IMR-90 (cell line): ENCODE measurements at regions not wholly inside any gene's neighbourhood (a gene's known extent, or its start where the extent isn't known, plus 50 kb on each side); places are given as distances from the start of the nearest gene placed in this dataset.

Experiments
- ATAC-seq: fragments of 200-7000 bp; cut with Tn5 transposase; 2 replicates; pipeline ENCODE4 v1.9.1; 2020; ENCODE audit warnings: low read depth, mild to moderate bottlenecking, moderate library complexity
- BruUV-seq: library from RNA; stranded (reverse); fragments of 400-500 nt; replicated peaks from 2 replicates; lab custom pipeline; 2021; lab: Mats Ljungman, UMichigan
- CTCF ChIA-PET: fragments of 300-600 bp; formaldehyde crosslinking; extraction: SDS; loops from one replicate; lab custom pipeline; 2021; ENCODE audit warnings: antibody characterized with exemption; lab: Yijun Ruan, JAX
- POLR2A ChIA-PET: fragments of 300-600 bp; sonication (Branson Sonifier 250); formaldehyde crosslinking; loops from one replicate; lab custom pipeline; 2022; ENCODE audit warnings: antibody characterized with exemption; ENCODE audit not compliant: unreplicated experiment; lab: Charles Lee
- DNase-seq: peaks from one replicate; pipeline ENCODE4 v3.0.0; 2013
- H2AFZ ChIP-seq: replicated peaks from 2 replicates; pipeline ENCODE3; 2013; ENCODE audit warnings: low read length, mild to moderate bottlenecking; ENCODE audit not compliant: poor library complexity
- H2AK5ac ChIP-seq: 2 replicates; pipeline ENCODE4 v1.6.1; 2013; ENCODE audit warnings: low read depth, low read length, inconsistent platforms
- H2AK9ac ChIP-seq: replicated peaks from 2 replicates; pipeline ENCODE3; 2013; ENCODE audit warnings: mild to moderate bottlenecking, low read depth, low read length, moderate library complexity; ENCODE audit not compliant: poor library complexity
- H2BK120ac ChIP-seq: 2 replicates; pipeline ENCODE4 v1.6.1; 2013; ENCODE audit warnings: low read depth, low read length, inconsistent platforms
- H2BK15ac ChIP-seq: 3 replicates; pipeline ENCODE4 v1.6.1; 2013; ENCODE audit warnings: low read depth, low read length, inconsistent platforms
- H2BK20ac ChIP-seq: 2 replicates; pipeline ENCODE4 v1.6.1; 2013; ENCODE audit warnings: low read depth, mild to moderate bottlenecking, inconsistent platforms, low read length, moderate library complexity
- H2BK5ac ChIP-seq: 2 replicates; pipeline ENCODE4 v1.6.1; 2013; ENCODE audit warnings: mild to moderate bottlenecking, low read depth, low read length, inconsistent platforms; ENCODE audit not compliant: poor library complexity, severe bottlenecking
- H3K14ac ChIP-seq: replicated peaks from 2 replicates; pipeline ENCODE4 v1.6.1; 2013; ENCODE audit warnings: low read depth, low read length, inconsistent platforms
- H3K18ac ChIP-seq: 2 replicates; pipeline ENCODE4 v1.6.1; 2013; ENCODE audit warnings: low read depth, low read length, control low read depth
- H3K23ac ChIP-seq: 2 replicates; pipeline ENCODE4 v1.6.1; 2013; ENCODE audit warnings: low read depth, low read length, inconsistent platforms
- H3K27ac ChIP-seq: 2 replicates; pipeline ENCODE4 v1.5.1; 2013; ENCODE audit warnings: mild to moderate bottlenecking, control low read depth, low read length; ENCODE audit not compliant: insufficient read depth
- H3K27me3 ChIP-seq: 2 replicates; pipeline ENCODE4 v1.6.1; 2013; ENCODE audit warnings: low read length; ENCODE audit not compliant: control insufficient read depth, insufficient read depth
- H3K36me3 ChIP-seq: 2 replicates; pipeline ENCODE4 v1.6.1; 2013; ENCODE audit warnings: low read length, mixed read lengths; ENCODE audit not compliant: control insufficient read depth, insufficient read depth
- H3K4ac ChIP-seq: 2 replicates; pipeline ENCODE4 v1.6.1; 2013; ENCODE audit warnings: low read depth, low read length, inconsistent platforms
- H3K4me1 ChIP-seq: 2 replicates; pipeline ENCODE4 v1.6.1; 2013; ENCODE audit warnings: low read length, mixed read lengths; ENCODE audit not compliant: control insufficient read depth, insufficient read depth
- H3K4me2 ChIP-seq: 2 replicates; pipeline ENCODE4 v1.6.1; 2013; ENCODE audit warnings: low read depth, mild to moderate bottlenecking, control low read depth, low read length, moderate library complexity
- H3K4me3 ChIP-seq: 2 replicates; pipeline ENCODE4 v1.5.1; 2013; ENCODE audit warnings: low read depth, mild to moderate bottlenecking, control low read depth, low read length, moderate library complexity; ENCODE audit not compliant: insufficient read depth
- H3K56ac ChIP-seq: 2 replicates; pipeline ENCODE4 v1.6.1; 2013; ENCODE audit warnings: low read length, inconsistent platforms; ENCODE audit not compliant: insufficient read depth; ENCODE audit errors: extremely low read depth
- H3K79me1 ChIP-seq, 2 experiments: 2 replicates each; pipeline ENCODE4 v1.6.1; 2013; ENCODE audit warnings: low read length in 2 of 2, inconsistent platforms in 1 of 2, low read depth in 1 of 2
- H3K9ac ChIP-seq: 2 replicates; pipeline ENCODE4 v1.6.1; 2013; ENCODE audit warnings: low read depth, low read length, control low read depth
- H3K9me1 ChIP-seq: 2 replicates; pipeline ENCODE4 v1.6.1; 2013; ENCODE audit warnings: low read length, inconsistent platforms; ENCODE audit not compliant: insufficient read depth
- H3K9me3 ChIP-seq: 2 replicates; pipeline ENCODE4 v1.6.1; 2013; ENCODE audit warnings: low read length; ENCODE audit not compliant: control insufficient read depth, insufficient read depth
- H4K20me1 ChIP-seq: 2 replicates; pipeline ENCODE4 v1.6.1; 2013; ENCODE audit warnings: low read length, inconsistent platforms; ENCODE audit not compliant: insufficient read depth
- H4K5ac ChIP-seq: 2 replicates; pipeline ENCODE4 v1.6.1; 2013; ENCODE audit warnings: mild to moderate bottlenecking, low read depth, low read length, control low read depth
- H4K8ac ChIP-seq, 2 experiments: 2 replicates each; pipeline ENCODE4 v1.6.1; 2013; ENCODE audit warnings: low read depth in 2 of 2, low read length in 2 of 2, control low read depth in 1 of 2, inconsistent platforms in 1 of 2
- H4K91ac ChIP-seq: 2 replicates; pipeline ENCODE4 v1.6.1; 2013; ENCODE audit warnings: low read depth, low read length, inconsistent platforms; ENCODE audit not compliant: insufficient read depth
- BHLHE40 ChIP-seq: fragments of 150-350 bp; IDR thresholded peaks from 2 replicates; pipeline ENCODE4 v1.6.1; 2016; ENCODE audit warnings: mild to moderate bottlenecking, low read depth, low read length
- CEBPB ChIP-seq: IDR thresholded peaks from 2 replicates; pipeline ENCODE4 v1.6.1; 2012; ENCODE audit warnings: low read depth, low read length, improper control_type of control experiment
- CHD1 ChIP-seq: IDR thresholded peaks from 2 replicates; pipeline ENCODE4 v1.6.1; 2012; ENCODE audit warnings: low read depth, low read length, improper control_type of control experiment
- ELK1 ChIP-seq: fragments of 150-350 bp; IDR thresholded peaks from 2 replicates; pipeline ENCODE4 v1.6.1; 2016; ENCODE audit warnings: low read depth, mild to moderate bottlenecking, low read length, moderate library complexity, borderline replicate concordance
- FOS ChIP-seq: fragments of 150-350 bp; IDR thresholded peaks from 2 replicates; pipeline ENCODE4 v1.6.1; 2016; ENCODE audit warnings: low read depth, low read length
- MAFK ChIP-seq: IDR thresholded peaks from 2 replicates; pipeline ENCODE4 v1.6.1; 2012; ENCODE audit warnings: low read depth, low read length, improper control_type of control experiment
- MAZ ChIP-seq: IDR thresholded peaks from 2 replicates; pipeline ENCODE4 v1.6.1; 2012; ENCODE audit warnings: low read depth, mild to moderate bottlenecking, low read length, improper control_type of control experiment, moderate library complexity, borderline replicate concordance
- MXI1 ChIP-seq: IDR thresholded peaks from 2 replicates; pipeline ENCODE4 v1.6.1; 2012; ENCODE audit warnings: low read depth, mild to moderate bottlenecking, low read length, moderate library complexity, borderline replicate concordance
- NFE2L2 ChIP-seq: fragments of 150-350 bp; IDR thresholded peaks from 2 replicates; pipeline ENCODE4 v1.6.1; 2016; ENCODE audit warnings: low read depth, mild to moderate bottlenecking, low read length
- POLR2A ChIP-seq: IDR thresholded peaks from 2 replicates; pipeline ENCODE4 v1.6.1; 2012; ENCODE audit warnings: mild to moderate bottlenecking, low read depth, low read length
- RAD21 ChIP-seq: IDR thresholded peaks from 2 replicates; pipeline ENCODE4 v1.6.1; 2012; ENCODE audit warnings: low read length, improper control_type of control experiment
- RCOR1 ChIP-seq: IDR thresholded peaks from 2 replicates; pipeline ENCODE4 v1.6.1; 2012; ENCODE audit warnings: mild to moderate bottlenecking, low read length, improper control_type of control experiment; ENCODE audit not compliant: insufficient replicate concordance
- RFX5 ChIP-seq: IDR thresholded peaks from 2 replicates; pipeline ENCODE4 v1.8.0; 2012; ENCODE audit warnings: low read depth, mild to moderate bottlenecking, low read length, moderate library complexity
- SMC3 ChIP-seq: fragments of 150-350 bp; IDR thresholded peaks from 2 replicates; pipeline ENCODE4 v1.6.1; 2016; ENCODE audit warnings: low read depth, mild to moderate bottlenecking, antibody characterized with exemption, low read length, moderate library complexity
- USF2 ChIP-seq: fragments of 150-350 bp; IDR thresholded peaks from 2 replicates; pipeline ENCODE4 v1.6.1; 2017; ENCODE audit warnings: mild to moderate bottlenecking, antibody characterized with exemption, low read length, low read depth
- WGBS, 2 experiments: methylation state at CpG; one replicate each; pipeline versions ENCODE4 v1.1.5 to v1.1.7; 2013; ENCODE audit warnings: missing lambda C conversion rate in 2 of 2; ENCODE audit not compliant: insufficient read length in 1 of 2; ENCODE audit errors: extremely low coverage in 2 of 2; 5-methylcytosine and 5-hydroxymethylcytosine counted together
- dilution Hi-C: fragments of 300-500 bp; cut with HindIII; formaldehyde crosslinking; loops from one replicate; pipeline ENCODE4 v1.14.3; 2018; ENCODE audit warnings: low sequenced_read_pairs; ENCODE audit not compliant: unreplicated experiment
- in situ Hi-C: fragments of 300-500 bp; cut with MboI; formaldehyde crosslinking; loops from 3 replicates; pipeline ENCODE4 v1.14.3; 2019; ENCODE audit warnings: low sequenced_read_pairs, inconsistent platforms, mixed read lengths
- intact Hi-C: fragments of 100-400 bp; cut with micrococcal nuclease; formaldehyde crosslinking; loops from 2 replicates; pipeline ENCODE4 v1.10.0; 2022
- TF ChIP-seq, protein P1 (sequence below): conservative IDR thresholded peaks from 2 replicates; pipeline ENCODE4 v1.5.1; 2012; ENCODE audit warnings: mild to moderate bottlenecking, low read depth, low read length, improper control_type of control experiment

GRCh38 chr18:40577239-40577980 lies 1377.6 kb upstream of the PIK3C3 start:
- POLR2A ChIA-PET, result no interaction called here
- Histone ChIP-seq H3K79me1 (no peaks in the 10 kb centered on the region), H3K27me3 (no peaks in the 10 kb centered on the region), H3K23ac (no peak overlapping the region), H2AFZ (no peak overlapping the region), H2BK20ac (no peak overlapping the region), H3K14ac (0 out of 2 replicates have a peak overlapping the region, but pooled peaks have one; percentile 68), H3K4me3 (no peak overlapping the region), H3K18ac (no peak overlapping the region), H3K9ac (no peak overlapping the region), H2BK120ac (no peak overlapping the region), H3K9me3 (no peaks in the 10 kb centered on the region), H4K91ac (no peak overlapping the region), H4K8ac (0 out of 4 replicates have a peak overlapping the region, but pooled peaks of 1 of the 2 experiments have one; percentile 29), H2AK9ac (no peak overlapping the region), H3K56ac (no peak overlapping the region), H3K27ac (no peak overlapping the region), H2BK15ac (no peak overlapping the region), H3K36me3 (no peaks in the 10 kb centered on the region), H3K4me1 (peaks cover 3% of the 10 kb centered on the region), H3K9me1 (no peaks in the 10 kb centered on the region; the same call in 1 of the 2 replicates), H4K5ac (no peak overlapping the region), H2AK5ac (no peak overlapping the region), H3K4ac (no peak overlapping the region), H3K4me2 (no peak overlapping the region), H2BK5ac (no peak overlapping the region), H4K20me1 (no peaks in the 10 kb centered on the region)
- ATAC-seq, result peak; percentile 70
- CTCF ChIA-PET, result no interaction called here
- intact Hi-C loops, result no loop called here
- peak; percentile 19 for DNase-seq
- no CpG with 5 or more reads among the region's 5 CpGs for WGBS, 2 experiments
- dilution Hi-C loops, result no loop called here
- BruUV-seq, result no TSS peak
- in situ Hi-C loops, result no loop called here
- TF ChIP-seq MAFK (no peak), SMC3 (no peak), RCOR1 (no peak), ELK1 (no peak), RFX5 (no peak), BHLHE40 (no peak), MAZ (no peak), CHD1 (no peak), CEBPB (no peak), RAD21 (no peak), FOS (no peak), NFE2L2 (no peak), POLR2A (no peak), MXI1 (no peak), USF2 (no peak)
- TF ChIP-seq, protein P1, sequence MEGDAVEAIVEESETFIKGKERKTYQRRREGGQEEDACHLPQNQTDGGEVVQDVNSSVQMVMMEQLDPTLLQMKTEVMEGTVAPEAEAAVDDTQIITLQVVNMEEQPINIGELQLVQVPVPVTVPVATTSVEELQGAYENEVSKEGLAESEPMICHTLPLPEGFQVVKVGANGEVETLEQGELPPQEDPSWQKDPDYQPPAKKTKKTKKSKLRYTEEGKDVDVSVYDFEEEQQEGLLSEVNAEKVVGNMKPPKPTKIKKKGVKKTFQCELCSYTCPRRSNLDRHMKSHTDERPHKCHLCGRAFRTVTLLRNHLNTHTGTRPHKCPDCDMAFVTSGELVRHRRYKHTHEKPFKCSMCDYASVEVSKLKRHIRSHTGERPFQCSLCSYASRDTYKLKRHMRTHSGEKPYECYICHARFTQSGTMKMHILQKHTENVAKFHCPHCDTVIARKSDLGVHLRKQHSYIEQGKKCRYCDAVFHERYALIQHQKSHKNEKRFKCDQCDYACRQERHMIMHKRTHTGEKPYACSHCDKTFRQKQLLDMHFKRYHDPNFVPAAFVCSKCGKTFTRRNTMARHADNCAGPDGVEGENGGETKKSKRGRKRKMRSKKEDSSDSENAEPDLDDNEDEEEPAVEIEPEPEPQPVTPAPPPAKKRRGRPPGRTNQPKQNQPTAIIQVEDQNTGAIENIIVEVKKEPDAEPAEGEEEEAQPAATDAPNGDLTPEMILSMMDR, result no peak
